Osteoblast (primary cell): ENCODE measurements at regions not wholly inside any gene's neighbourhood (a gene's known extent, or its start where the extent isn't known, plus 50 kb on each side); places are given as distances from the start of the nearest gene placed in this dataset.

Source experiments
- DNase-seq: peaks from one replicate; pipeline ENCODE4 v3.0.0; 2011; ENCODE audit warnings: low spot score, mixed read lengths; ENCODE audit not compliant: insufficient read length; ENCODE audit errors: missing footprints
- H2AFZ ChIP-seq: 2 replicates; pipeline ENCODE4 v1.6.0; 2011; ENCODE audit warnings: mild to moderate bottlenecking, low read length
- H3K27ac ChIP-seq: 2 replicates; pipeline ENCODE4 v1.5.1; 2011; ENCODE audit warnings: mild to moderate bottlenecking, low read depth, low read length, moderate library complexity
- H3K27me3 ChIP-seq: 2 replicates; pipeline ENCODE4 v1.6.0; 2012; ENCODE audit warnings: mild to moderate bottlenecking, control low read depth, inconsistent platforms, low read length, moderate library complexity; ENCODE audit not compliant: insufficient read depth
- H3K36me3 ChIP-seq: 2 replicates; pipeline ENCODE4 v1.5.1; 2011; ENCODE audit warnings: mild to moderate bottlenecking, low read length, control low read depth, moderate library complexity; ENCODE audit not compliant: insufficient read depth
- H3K4me1 ChIP-seq: 2 replicates; pipeline ENCODE4 v1.5.1; 2011; ENCODE audit warnings: mild to moderate bottlenecking, low read length, control low read depth, moderate library complexity; ENCODE audit not compliant: insufficient read depth
- H3K4me2 ChIP-seq: 2 replicates; pipeline ENCODE4 v1.6.0; 2011; ENCODE audit warnings: mild to moderate bottlenecking, low read length; ENCODE audit not compliant: insufficient read depth
- H3K4me3 ChIP-seq: fragments of 200-600 bp; sonication (generic); 3 replicates; pipeline ENCODE4 v1.5.1; 2012; ENCODE audit warnings: mild to moderate bottlenecking, low read length, inconsistent platforms; ENCODE audit not compliant: insufficient read depth
- H3K79me2 ChIP-seq: 2 replicates; pipeline ENCODE4 v1.6.0; 2012; ENCODE audit warnings: mild to moderate bottlenecking, low read length, control low read depth, inconsistent platforms; ENCODE audit not compliant: insufficient read depth
- H3K9me3 ChIP-seq: 2 replicates; pipeline ENCODE4 v1.5.1; 2011; ENCODE audit warnings: low read depth, low read length, control low read depth
- H4K20me1 ChIP-seq: 2 replicates; pipeline ENCODE4 v1.6.0; 2012; ENCODE audit warnings: mild to moderate bottlenecking, low read length, control low read depth; ENCODE audit not compliant: insufficient read depth
- TF ChIP-seq, protein P1 (sequence below): IDR thresholded peaks from 2 replicates; pipeline ENCODE4 v1.5.1; 2011; ENCODE audit warnings: mild to moderate bottlenecking, low read depth, low read length, moderate library complexity; ENCODE audit errors: extremely low read depth

DNA sequence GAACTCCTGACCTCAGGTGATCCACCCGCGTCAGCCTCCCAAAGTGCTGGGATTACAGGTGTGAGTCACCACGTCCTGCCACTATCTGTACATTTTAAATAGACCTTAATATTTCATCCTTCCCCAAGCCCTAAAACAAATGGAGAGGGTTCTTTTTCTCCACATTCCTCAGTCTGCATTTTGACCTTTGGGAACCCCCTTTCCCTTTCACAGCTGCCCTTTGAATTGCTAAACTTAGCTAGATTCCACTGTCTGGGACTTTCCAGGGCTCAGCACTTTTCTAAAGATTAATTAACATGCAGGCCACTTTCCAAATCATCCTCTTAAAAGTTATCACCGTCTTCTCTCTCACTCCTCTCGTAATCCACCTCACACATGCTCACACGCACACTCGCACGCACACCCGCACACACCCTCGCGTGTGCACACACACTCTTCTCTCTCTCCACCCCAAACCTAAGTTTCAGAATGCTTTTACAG, 124.2 kb downstream of the TMCO5A start:
- peaks cover 26% of the 10 kb centered on the region for H3K4me1 ChIP-seq
- H3K27me3 ChIP-seq = no peaks in the 10 kb centered on the region
- DNase-seq = no peak
- H3K4me2 ChIP-seq = no peak overlapping the region
- H4K20me1 ChIP-seq = no peaks in the 10 kb centered on the region
- H3K27ac ChIP-seq = no peak overlapping the region
- no peak overlapping the region for H3K4me3 ChIP-seq
- H3K36me3 ChIP-seq = no peaks in the 10 kb centered on the region
- TF ChIP-seq, protein P1, sequence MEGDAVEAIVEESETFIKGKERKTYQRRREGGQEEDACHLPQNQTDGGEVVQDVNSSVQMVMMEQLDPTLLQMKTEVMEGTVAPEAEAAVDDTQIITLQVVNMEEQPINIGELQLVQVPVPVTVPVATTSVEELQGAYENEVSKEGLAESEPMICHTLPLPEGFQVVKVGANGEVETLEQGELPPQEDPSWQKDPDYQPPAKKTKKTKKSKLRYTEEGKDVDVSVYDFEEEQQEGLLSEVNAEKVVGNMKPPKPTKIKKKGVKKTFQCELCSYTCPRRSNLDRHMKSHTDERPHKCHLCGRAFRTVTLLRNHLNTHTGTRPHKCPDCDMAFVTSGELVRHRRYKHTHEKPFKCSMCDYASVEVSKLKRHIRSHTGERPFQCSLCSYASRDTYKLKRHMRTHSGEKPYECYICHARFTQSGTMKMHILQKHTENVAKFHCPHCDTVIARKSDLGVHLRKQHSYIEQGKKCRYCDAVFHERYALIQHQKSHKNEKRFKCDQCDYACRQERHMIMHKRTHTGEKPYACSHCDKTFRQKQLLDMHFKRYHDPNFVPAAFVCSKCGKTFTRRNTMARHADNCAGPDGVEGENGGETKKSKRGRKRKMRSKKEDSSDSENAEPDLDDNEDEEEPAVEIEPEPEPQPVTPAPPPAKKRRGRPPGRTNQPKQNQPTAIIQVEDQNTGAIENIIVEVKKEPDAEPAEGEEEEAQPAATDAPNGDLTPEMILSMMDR = no peak
- H3K9me3 ChIP-seq = no peaks in the 10 kb centered on the region
- no peak overlapping the region for H2AFZ ChIP-seq
- no peaks in the 10 kb centered on the region for H3K79me2 ChIP-seq

DNA sequence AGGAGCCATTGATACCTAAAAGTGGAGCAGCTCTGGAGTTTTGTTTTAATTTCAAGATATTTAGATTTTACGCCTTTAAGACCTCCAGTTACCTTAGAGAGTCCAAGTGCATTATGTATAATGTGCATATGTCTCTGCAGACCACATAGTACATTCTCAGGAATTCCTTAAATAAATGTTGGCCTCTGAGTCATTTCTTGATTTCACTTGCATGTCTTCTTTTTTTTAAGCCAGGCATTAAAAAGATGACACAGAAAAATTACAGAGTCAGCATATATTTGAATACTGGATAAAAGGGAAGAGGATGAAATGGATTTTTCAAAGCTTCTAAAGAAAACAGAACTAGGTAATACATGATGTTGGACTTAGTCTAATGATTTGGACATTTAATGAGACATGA, 125.2 kb downstream of the TMCO5A start:
- no peaks in the 10 kb centered on the region for H3K36me3 ChIP-seq
- no peak overlapping the region for H3K4me3 ChIP-seq
- no peaks in the 10 kb centered on the region for H3K9me3 ChIP-seq
- DNase-seq = no peak
- H3K4me1 ChIP-seq = peaks cover 17% of the 10 kb centered on the region
- H3K4me2 ChIP-seq = no peak overlapping the region
- H2AFZ ChIP-seq = no peak overlapping the region
- no peaks in the 10 kb centered on the region for H3K27me3 ChIP-seq
- H3K27ac ChIP-seq = no peak overlapping the region
- H3K79me2 ChIP-seq = no peaks in the 10 kb centered on the region
- no peaks in the 10 kb centered on the region for H4K20me1 ChIP-seq
- TF ChIP-seq, protein P1 = no peak

DNA sequence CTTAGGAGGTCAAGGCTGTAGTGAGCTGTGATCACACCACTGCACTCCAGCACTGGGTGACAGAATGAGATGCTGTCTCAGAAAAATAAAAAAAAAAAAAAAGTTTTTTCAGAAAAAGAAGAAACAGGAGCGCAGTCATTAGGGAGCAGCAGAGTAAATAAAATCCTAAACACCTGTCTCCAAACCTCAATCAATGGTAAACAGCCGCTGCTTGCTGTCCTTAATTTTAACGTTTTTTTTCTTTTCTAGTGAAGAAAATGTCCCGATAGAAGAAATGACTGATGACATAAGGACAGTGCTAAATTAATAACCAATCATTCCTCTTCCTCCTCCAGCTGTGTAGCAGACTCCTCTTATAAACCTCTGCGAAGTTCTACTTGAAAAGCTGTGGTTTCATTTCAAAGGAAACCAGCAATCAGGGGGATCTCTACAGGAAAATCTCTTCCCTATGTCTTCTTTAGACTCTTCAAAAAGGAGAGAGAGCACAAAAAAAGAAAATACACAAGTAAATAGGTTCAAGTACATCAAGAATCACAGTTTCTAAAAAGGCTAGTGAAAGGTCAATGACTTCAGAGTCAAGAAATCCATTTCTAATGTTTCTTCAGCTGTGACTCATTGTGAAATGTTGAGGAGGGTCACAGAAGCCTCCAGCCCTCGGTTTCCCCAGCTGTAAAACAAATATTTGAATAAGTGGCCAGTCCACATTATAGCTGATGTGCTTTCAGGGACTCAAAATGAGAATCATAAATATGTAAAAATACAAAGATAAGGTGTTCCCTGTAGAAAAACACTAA, 127.6 kb downstream of the TMCO5A start:
- Histone ChIP-seq H3K4me1 (peaks cover 16% of the 10 kb centered on the region), H2AFZ (no peak overlapping the region), H3K9me3 (no peaks in the 10 kb centered on the region), H3K27me3 (no peaks in the 10 kb centered on the region), H3K27ac (no peak overlapping the region), H3K36me3 (no peaks in the 10 kb centered on the region), H3K79me2 (no peaks in the 10 kb centered on the region), H3K4me3 (no peak overlapping the region), H3K4me2 (peak overlapping the region; percentile 1), H4K20me1 (no peaks in the 10 kb centered on the region)
- DNase-seq = no peak
- TF ChIP-seq, protein P1 = no peak

DNA sequence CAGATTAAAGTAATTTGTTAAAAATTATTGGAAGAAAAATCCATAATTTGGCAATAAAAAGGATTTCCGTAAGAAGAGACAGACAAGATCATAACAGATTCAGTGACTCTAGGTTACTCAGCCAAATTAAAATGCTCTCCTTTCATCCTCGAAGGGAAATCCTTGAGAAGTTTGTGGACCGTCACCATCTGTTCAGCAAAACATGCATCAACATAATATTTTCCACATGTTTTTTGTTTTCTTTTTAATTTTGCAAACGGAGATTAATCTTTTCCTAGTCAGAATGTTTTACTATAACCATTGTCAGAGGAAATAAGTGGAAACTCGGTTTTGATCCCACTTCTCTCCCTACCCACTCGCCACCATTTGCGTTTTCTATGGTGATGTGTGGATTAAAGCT, 128.3 kb downstream of the TMCO5A start:
- H3K4me2 ChIP-seq = no peak overlapping the region

More for the DNA sequence above, 128.3 kb downstream of the TMCO5A start:
- no peaks in the 10 kb centered on the region for H3K27me3 ChIP-seq
- no peak overlapping the region for H3K27ac ChIP-seq
- TF ChIP-seq, protein P1 = no peak
- no peaks in the 10 kb centered on the region for H3K79me2 ChIP-seq
- no peak overlapping the region for H3K4me3 ChIP-seq
- H4K20me1 ChIP-seq = no peaks in the 10 kb centered on the region
- DNase-seq = no peak
- no peaks in the 10 kb centered on the region for H3K9me3 ChIP-seq
- H3K36me3 ChIP-seq = no peaks in the 10 kb centered on the region
- H3K4me1 ChIP-seq = peaks cover 16% of the 10 kb centered on the region
- H2AFZ ChIP-seq = no peak overlapping the region
